Heart right ventricle (tissue), 16 donors: ENCODE measurements at regions not wholly inside any gene's neighbourhood (a gene's known extent, or its start where the extent isn't known, plus 50 kb on each side); places are given as distances from the start of the nearest gene placed in this dataset.

ENCODE experiments used
- ATAC-seq, 8 donors: fragments of 200-7000 bp; cut with Tn5 transposase; one replicate each; pipeline ENCODE4 v1.9.1; 2020; ENCODE audit warnings: mild to moderate bottlenecking in 8 of 8, moderate library complexity in 8 of 8, moderate number of reproducible peaks in 1 of 8
- DNase-seq, 2 donors: peaks; one replicate each; pipeline ENCODE4 v3.0.0-alpha.2; 2020
- H3K27ac ChIP-seq, 10 donors: fragments of 200-600 bp; sonication (generic) in 2 of 10; one replicate each; pipeline versions ENCODE4 v1.5.0 to v1.8.0; 2020 to 2022; ENCODE audit warnings: mild to moderate bottlenecking in 3 of 10
- H3K27me3 ChIP-seq, 7 donors: fragments of 200-600 bp; one replicate each; pipeline ENCODE4 v1.8.0; 2021 to 2022; ENCODE audit warnings: mild to moderate bottlenecking in 2 of 7
- H3K36me3 ChIP-seq, 9 donors: fragments of 200-600 bp; sonication (generic) in 1 of 9; one replicate each; pipeline versions ENCODE4 v1.5.0 to v1.8.0; 2020 to 2022; ENCODE audit warnings: mild to moderate bottlenecking in 2 of 9
- H3K4me1 ChIP-seq, 9 donors: fragments of 200-600 bp; sonication (generic) in 1 of 9; one replicate each; pipeline versions ENCODE4 v1.5.0 to v1.8.0; 2020 to 2022; ENCODE audit warnings: mild to moderate bottlenecking in 4 of 9
- H3K4me3 ChIP-seq, 10 donors: fragments of 200-600 bp; sonication (generic) in 2 of 10; one replicate each; pipeline versions ENCODE4 v1.5.0 to v1.8.0; 2020 to 2022; ENCODE audit warnings: mild to moderate bottlenecking in 7 of 10, moderate library complexity in 2 of 10
- H3K9me3 ChIP-seq, 11 donors: fragments of 200-600 bp in 10 of 11; sonication (generic) in 2 of 11; one replicate each; pipeline versions ENCODE4 v1.5.0 to v1.8.0; 2013 to 2022; ENCODE audit warnings: mild to moderate bottlenecking in 2 of 11, control low read depth in 1 of 11, moderate library complexity in 1 of 11
- CTCF ChIP-seq, 9 donors: fragments of 200-600 bp; sonication (generic) in 2 of 9; IDR thresholded peaks; one replicate each; pipeline versions ENCODE4 v1.5.0 to v1.8.0; 2021 to 2022; ENCODE audit warnings: antibody characterized with exemption in 9 of 9, mild to moderate bottlenecking in 5 of 9, moderate library complexity in 1 of 9
- WGBS, 2 donors: extraction: QIAGEN DNeasy Blood & Tissue Kit; methylation state at CpG; one replicate each; pipeline ENCODE4 v1.1.7; 2013; ENCODE audit warnings: inconsistent platforms in 1 of 2; 5-methylcytosine and 5-hydroxymethylcytosine counted together
- intact Hi-C, 10 donors: fragments of 100-400 bp; cut with DNase I; formaldehyde crosslinking; loops; one replicate each; pipeline versions ENCODE4 v1.11.1 to v1.14.2; 2022
- donor health status: Arrhythmogenic right ventricular cardiomyopathy.
- donor health status: ischemic (EF 13 %, LVEDD 7.1; RV severe dilation, severe dysfunction).
- donor health status: healthy with polysubstance abuse.
- donor health status: DM: no; HTN: yes; CAD: no.
- donor health status: DM: no; HTN: no; CAD: no.
- donor health status: ischemic (EF 25% LVEDD 6.9; RV normal size, moderate dysfunction).
- donor health status: ischemic (EF 25% LVEDD 5.7; RV mildly dilated, moderate dysfunction).
- donor health status: healthy.
- donor health status: DM: yes; HTN: yes; CAD: no.
- donor health status: Ischemic cardiomyopathy.
- donor health status: ischemic (EF 35%, LVEDD 5.7; RV mildly dilated, moderate dysfunction).
- donor health status: nonischemic (EF 11% LVEDD 7.7; RV severe dilation, severe dysfunction).
- donor health status: DM: yes; HTN: yes; CAD: no.
- donor health status: PGD.
- donor health status: ischemic (EF 29% LVEDD 5.4; RV normal size, mild dysfunction).
- donor health status: nonischemic (EF 23%, LVEDD 6.1; RV moderate dilation, normal function).

DNA sequence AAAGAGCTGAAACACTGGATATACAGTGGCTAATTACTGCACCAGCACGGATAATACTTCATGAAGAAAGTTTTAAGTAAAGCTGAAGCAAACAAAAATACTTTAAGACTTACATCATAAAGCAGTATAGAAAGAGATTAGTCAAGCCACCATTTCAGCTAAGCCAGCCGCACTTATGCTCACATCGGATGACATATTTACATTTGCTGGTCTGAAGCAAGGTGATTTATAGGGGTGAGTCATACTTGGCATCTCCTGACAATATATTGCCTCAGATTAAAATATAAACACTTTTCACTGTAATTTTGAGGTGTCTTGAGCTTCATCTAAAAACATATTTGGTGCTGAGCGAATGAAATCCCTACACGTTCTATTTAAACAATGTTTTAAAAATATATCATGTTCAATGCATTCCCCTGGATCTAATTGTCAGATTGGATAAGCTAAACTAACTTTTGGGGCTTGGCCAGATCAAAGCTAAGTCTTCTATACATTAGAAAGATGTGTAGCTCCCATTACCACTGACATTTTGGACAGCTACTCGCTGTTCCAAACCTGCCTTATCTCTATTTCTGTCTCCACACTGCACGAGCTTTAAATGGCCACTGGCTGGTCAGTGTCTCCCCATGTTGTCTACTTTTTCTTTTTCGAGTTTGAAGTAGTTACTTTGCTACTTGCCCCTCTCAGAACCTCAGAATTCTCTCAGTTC, 103.2 kb downstream of the VCX2 start:
- DNase-seq (no peak), ATAC-seq (no peak)
- Histone ChIP-seq H3K4me3 (no peak overlapping the region), H3K36me3 (no peaks in the 10 kb centered on the region), H3K9me3 (no peaks in the 10 kb centered on the region), H3K4me1 (no peaks in the 10 kb centered on the region), H3K27me3 (no peaks in the 10 kb centered on the region), H3K27ac (no peak overlapping the region)
- intact Hi-C loops = no loop called here
- TF ChIP-seq CTCF (IDR thresholded peaks at IDR 0.05) = no peak
- 70 to 76% methylated on average over 8 of the region's 8 CpGs for WGBS, 2 donors

- DNase-seq = no peak
These were observed 118.2 kb downstream of the VCX2 start for GRCh38 chrX:8052909-8053308.

GRCh38 chrX:8049827-8050226, 121.2 kb downstream of the VCX2 start:
- DNase-seq (peak in 1 of 2 donors; percentile 15), ATAC-seq (peak; percentile 29 to 86 (median 84))
- intact Hi-C loops = loop anchor here in 1 of 10 donors (5.0 kb wide), 1 partner anchor 248 kb away; no protein-coding TSS in a partner anchor
- Histone ChIP-seq H3K27me3 (no peaks in the 10 kb centered on the region), H3K4me1 (peaks cover 0 to 17% (median 0%) of the 10 kb centered on the region in 9 donors), H3K27ac (peak overlapping the region in 5 of 10 donors; percentile 13 to 38 (median 31)), H3K4me3 (no peak overlapping the region), H3K9me3 (no peaks in the 10 kb centered on the region), H3K36me3 (no peaks in the 10 kb centered on the region)
- no peak for TF ChIP-seq CTCF (IDR thresholded peaks at IDR 0.05)
- WGBS, 2 donors = 21 to 36% methylated on average over 3 of the region's 3 CpGs

More at GRCh38 chrX:8052909-8053308, 118.2 kb downstream of the VCX2 start:
- no peaks in the 10 kb centered on the region for H3K27me3 ChIP-seq
- ATAC-seq = no peak
- H3K27ac ChIP-seq = no peak overlapping the region
- 65 to 81% methylated on average over 2 of the region's 2 CpGs for WGBS, 2 donors
- H3K4me1 ChIP-seq = peaks cover 0 to 17% (median 0%) of the 10 kb centered on the region in 9 donors
- no peaks in the 10 kb centered on the region for H3K36me3 ChIP-seq
- no peak for TF ChIP-seq CTCF (IDR thresholded peaks at IDR 0.05)
- H3K4me3 ChIP-seq = no peak overlapping the region
- intact Hi-C loops = loop anchor here in 1 of 10 donors (5.0 kb wide), 1 partner anchor 251 kb away; no protein-coding TSS in a partner anchor
- H3K9me3 ChIP-seq = no peaks in the 10 kb centered on the region

DNA sequence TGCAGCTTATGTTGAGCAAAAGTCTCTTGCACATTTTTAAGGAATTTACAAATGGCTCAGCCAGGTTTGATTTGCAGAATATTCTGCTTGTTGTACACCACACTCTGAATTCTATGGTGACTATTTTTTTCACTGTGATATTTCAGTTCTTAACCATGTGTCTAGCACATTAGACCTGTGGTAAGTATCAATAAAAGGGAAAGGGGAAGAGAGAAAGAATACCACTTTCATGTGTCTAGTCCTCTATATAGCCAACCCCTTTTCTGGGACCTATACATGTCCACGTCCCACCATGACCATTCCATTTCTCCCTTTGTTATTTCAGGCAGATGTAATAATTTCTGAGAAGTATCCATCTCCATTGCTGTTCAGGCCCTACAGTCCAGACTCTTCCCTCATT, 121.3 kb upstream of the PNPLA4 start:
- H3K4me1 ChIP-seq = peaks cover 0 to 17% (median 0%) of the 10 kb centered on the region in 9 donors
- intact Hi-C loops = no loop called here
- peak overlapping the region in 1 of 10 donors; percentile 3 for H3K27ac ChIP-seq
- no peak for TF ChIP-seq CTCF (IDR thresholded peaks at IDR 0.05)
- H3K27me3 ChIP-seq = no peaks in the 10 kb centered on the region
- DNase-seq (no peak), ATAC-seq (no peak)
- no peak overlapping the region for H3K4me3 ChIP-seq
- no peaks in the 10 kb centered on the region for H3K9me3 ChIP-seq
- no peaks in the 10 kb centered on the region for H3K36me3 ChIP-seq
- WGBS, 2 donors = 75 to 87% methylated on average over 1 of the region's 1 CpG
